Left lung (tissue), 4 donors: ENCODE measurements at regions not wholly inside any gene's neighbourhood (a gene's known extent, or its start where the extent isn't known, plus 50 kb on each side); places are given as distances from the start of the nearest gene placed in this dataset.

ENCODE experiments used
- ATAC-seq: fragments of 200-7000 bp; cut with Tn5 transposase; one replicate; pipeline ENCODE4 v1.9.1; 2020; ENCODE audit warnings: moderate library complexity
- DNase-seq, 4 donors: peaks; one replicate each; pipeline ENCODE4 v3.0.0-alpha.2; 2013 to 2020
- H3K27ac ChIP-seq, 2 donors: fragments of 200-600 bp; sonication (generic) in 1 of 2; one replicate each; pipeline versions ENCODE4 v1.5.0 to v1.8.0; 2020 to 2021
- H3K27me3 ChIP-seq, 2 donors: fragments of 200-600 bp; sonication (generic) in 1 of 2; one replicate each; pipeline versions ENCODE4 v1.5.0 to v1.8.0; 2020 to 2021
- H3K36me3 ChIP-seq, 2 donors: fragments of 200-600 bp; sonication (generic) in 1 of 2; one replicate each; pipeline versions ENCODE4 v1.5.0 to v1.8.0; 2020 to 2021
- H3K4me1 ChIP-seq, 2 donors: fragments of 200-600 bp; one replicate each; pipeline ENCODE4 v1.8.0; 2021
- H3K4me3 ChIP-seq, 2 donors: fragments of 200-600 bp; sonication (generic) in 1 of 2; one replicate each; pipeline versions ENCODE4 v1.5.0 to v1.8.0; 2020 to 2021; ENCODE audit warnings: mild to moderate bottlenecking in 1 of 2
- H3K9me3 ChIP-seq, 2 donors: fragments of 200-600 bp; sonication (generic) in 1 of 2; one replicate each; pipeline versions ENCODE4 v1.5.0 to v1.8.0; 2020 to 2021
- intact Hi-C, 2 donors: fragments of 100-400 bp; cut with DNase I; formaldehyde crosslinking; loops; one replicate each; pipeline versions ENCODE4 v1.11.2 to v1.14.2; 2022
- TF ChIP-seq, protein P1 (sequence below), 2 donors: fragments of 200-600 bp; sonication (generic) in 1 of 2; IDR thresholded peaks; one replicate each; pipeline versions ENCODE4 v1.5.0 to v1.8.0; 2021; ENCODE audit warnings: antibody characterized with exemption in 2 of 2
- donor health status: DM: no; HTN: yes; CAD: no.
- donor health status: DM: no; HTN: no; CAD: no.

DNA sequence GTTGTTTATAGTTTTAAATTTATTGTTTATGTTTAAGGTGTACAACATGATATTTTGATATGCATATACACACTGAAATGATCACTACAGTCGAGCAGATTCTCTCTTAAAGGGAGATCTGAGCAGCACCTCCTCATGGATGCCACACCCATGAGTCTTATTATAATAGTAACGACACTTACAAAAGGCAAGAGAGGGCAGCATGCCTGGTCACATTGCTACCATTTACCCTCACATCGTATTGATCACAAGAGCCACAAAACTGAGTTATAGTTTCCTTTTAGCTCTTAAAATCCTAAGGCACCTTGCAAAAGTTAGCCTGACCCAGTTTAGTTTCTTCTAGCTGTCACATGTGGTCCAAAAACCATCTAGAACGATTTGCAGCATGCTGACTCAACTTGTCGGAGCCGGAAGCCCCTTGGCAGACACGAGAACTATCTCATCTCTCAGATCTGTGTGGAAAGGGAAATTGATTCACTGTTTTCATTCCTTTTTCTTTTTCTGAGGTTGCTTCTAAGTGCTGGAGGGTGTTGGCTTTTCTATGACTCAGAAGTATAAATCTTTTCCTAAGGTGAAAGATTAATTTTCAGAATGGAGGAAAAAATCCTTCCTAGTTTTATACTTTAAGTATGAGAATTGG, 85.3 kb downstream of the CDC42EP3 start:
- Histone ChIP-seq H3K27ac (peak overlapping the region; percentile 40 to 50), H3K27me3 (no peaks in the 10 kb centered on the region), H3K4me3 (no peak overlapping the region), H3K36me3 (no peaks in the 10 kb centered on the region), H3K4me1 (peaks cover 13 to 52% of the 10 kb centered on the region in 2 donors), H3K9me3 (no peaks in the 10 kb centered on the region)
- ATAC-seq (peak; percentile 20), DNase-seq (peak in 2 of 4 donors; percentile 39 to 52)
- TF ChIP-seq, protein P1, sequence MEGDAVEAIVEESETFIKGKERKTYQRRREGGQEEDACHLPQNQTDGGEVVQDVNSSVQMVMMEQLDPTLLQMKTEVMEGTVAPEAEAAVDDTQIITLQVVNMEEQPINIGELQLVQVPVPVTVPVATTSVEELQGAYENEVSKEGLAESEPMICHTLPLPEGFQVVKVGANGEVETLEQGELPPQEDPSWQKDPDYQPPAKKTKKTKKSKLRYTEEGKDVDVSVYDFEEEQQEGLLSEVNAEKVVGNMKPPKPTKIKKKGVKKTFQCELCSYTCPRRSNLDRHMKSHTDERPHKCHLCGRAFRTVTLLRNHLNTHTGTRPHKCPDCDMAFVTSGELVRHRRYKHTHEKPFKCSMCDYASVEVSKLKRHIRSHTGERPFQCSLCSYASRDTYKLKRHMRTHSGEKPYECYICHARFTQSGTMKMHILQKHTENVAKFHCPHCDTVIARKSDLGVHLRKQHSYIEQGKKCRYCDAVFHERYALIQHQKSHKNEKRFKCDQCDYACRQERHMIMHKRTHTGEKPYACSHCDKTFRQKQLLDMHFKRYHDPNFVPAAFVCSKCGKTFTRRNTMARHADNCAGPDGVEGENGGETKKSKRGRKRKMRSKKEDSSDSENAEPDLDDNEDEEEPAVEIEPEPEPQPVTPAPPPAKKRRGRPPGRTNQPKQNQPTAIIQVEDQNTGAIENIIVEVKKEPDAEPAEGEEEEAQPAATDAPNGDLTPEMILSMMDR (IDR thresholded peaks at IDR 0.05): no peak
- intact Hi-C loops: no loop called here

DNA sequence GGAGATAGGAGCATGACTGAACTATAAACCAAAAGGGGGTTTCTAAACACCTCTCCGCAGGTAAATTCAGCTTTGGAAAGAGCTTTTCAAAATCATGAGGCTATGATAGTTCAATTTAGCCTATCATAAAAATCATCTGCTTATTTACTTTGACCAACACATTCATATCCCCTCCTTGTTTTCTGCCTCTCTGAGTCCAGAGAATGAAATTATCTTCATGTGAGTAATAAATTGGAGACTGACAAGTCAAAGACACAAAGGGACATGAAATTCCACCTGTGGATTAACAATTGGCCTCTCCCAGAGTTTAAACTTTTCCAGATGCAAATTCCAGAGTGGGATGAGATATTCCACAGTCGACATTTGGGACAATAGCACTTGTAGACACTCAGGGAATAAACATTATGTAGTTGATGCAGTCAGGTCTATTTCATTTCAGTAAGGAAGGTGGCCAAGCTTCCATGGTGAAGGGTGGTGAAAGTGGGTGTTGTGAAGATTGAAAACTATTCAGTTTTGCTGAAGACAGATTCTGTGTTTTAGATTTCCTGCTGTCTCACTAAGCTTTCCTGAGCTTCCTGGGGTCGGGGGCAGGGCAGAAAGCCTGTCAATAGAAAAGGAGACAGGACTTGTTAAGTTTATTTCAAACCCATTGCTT, 84.7 kb downstream of the CDC42EP3 start:
- intact Hi-C loops: no loop called here
- Histone ChIP-seq H3K27ac (peak overlapping the region in 1 of 2 donors; percentile 50), H3K36me3 (no peaks in the 10 kb centered on the region), H3K27me3 (no peaks in the 10 kb centered on the region), H3K4me1 (peaks cover 13 to 52% of the 10 kb centered on the region in 2 donors), H3K9me3 (no peaks in the 10 kb centered on the region), H3K4me3 (no peak overlapping the region)
- DNase-seq (no peak), ATAC-seq (no peak)
- TF ChIP-seq, protein P1 (IDR thresholded peaks at IDR 0.05): no peak

DNA sequence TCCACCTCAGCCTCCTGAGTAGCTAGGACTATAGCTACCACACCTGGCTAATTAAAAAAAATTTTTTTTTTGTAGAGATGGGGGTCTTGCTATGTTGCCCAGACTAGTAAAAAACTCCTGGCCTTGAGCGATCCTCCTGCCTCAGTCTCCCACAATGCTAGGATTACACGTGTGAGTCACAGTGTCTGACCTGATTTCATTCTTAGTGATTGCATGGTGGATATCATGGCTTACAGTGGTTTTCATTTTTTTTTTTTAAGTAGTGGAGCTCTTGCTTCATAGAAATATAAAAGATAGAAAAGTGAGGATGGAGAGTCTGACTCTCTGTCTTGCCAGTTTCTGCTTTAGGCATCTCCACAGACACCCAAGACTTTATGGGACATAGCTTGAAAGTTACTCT, 83.6 kb downstream of the CDC42EP3 start:
- intact Hi-C loops: no loop called here
- H3K4me3 ChIP-seq: no peak overlapping the region
- H3K4me1 ChIP-seq: peaks cover 13 to 50% of the 10 kb centered on the region in 2 donors
- no peak overlapping the region for H3K27ac ChIP-seq
- TF ChIP-seq, protein P1 (IDR thresholded peaks at IDR 0.05): no peak
- ATAC-seq (no peak), DNase-seq (no peak)
- no peaks in the 10 kb centered on the region for H3K27me3 ChIP-seq
- H3K36me3 ChIP-seq: no peaks in the 10 kb centered on the region
- H3K9me3 ChIP-seq: no peaks in the 10 kb centered on the region

DNA sequence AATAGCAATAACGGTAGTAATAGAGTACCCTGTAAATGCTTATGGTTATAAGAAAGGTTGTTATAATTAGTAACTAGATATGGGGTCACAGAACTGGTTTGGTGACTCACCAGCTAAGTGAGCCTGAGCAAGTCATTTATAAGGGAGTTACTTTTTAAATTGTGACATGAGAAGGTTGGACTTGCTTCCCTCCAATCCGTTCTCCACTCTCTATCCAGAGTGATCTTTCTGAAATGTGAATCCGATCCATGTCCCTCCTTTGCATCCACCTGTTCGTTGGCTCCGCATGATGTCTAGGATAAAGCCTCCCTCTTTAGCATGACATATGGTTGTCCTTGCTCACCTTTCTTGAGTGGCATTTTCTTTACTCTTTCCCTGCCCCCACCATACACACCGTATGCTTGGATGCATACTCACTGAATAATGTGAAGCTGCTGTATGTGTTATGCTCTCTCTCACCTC, 83.1 kb downstream of the CDC42EP3 start:
- peaks cover 13 to 44% of the 10 kb centered on the region in 2 donors for H3K4me1 ChIP-seq
- TF ChIP-seq, protein P1 (IDR thresholded peaks at IDR 0.05): no peak
- intact Hi-C loops: no loop called here
- no peaks in the 10 kb centered on the region for H3K36me3 ChIP-seq
- H3K9me3 ChIP-seq: no peaks in the 10 kb centered on the region
- peak; percentile 39 for ATAC-seq
- H3K27me3 ChIP-seq: no peaks in the 10 kb centered on the region
- no peak overlapping the region for H3K27ac ChIP-seq
- no peak overlapping the region for H3K4me3 ChIP-seq
- no peak for DNase-seq

DNA sequence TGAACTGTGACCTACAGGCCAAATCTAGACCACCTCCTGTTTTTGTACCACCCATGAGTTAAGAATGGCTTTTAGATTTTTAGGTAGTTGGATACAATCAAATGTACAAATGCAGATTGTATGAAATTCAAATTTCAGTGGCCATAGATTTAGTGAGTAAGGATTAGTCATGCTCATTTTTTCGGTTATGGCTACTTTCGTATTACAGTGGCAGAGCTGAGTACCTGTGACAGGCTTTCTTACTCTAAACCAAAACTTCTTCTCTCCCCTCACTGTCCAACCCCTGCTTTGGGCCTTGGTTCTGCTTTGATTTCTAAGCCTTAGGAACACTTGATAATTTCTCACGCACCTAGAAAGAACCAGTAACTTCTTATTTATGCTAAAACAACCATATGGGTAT, 82.1 kb downstream of the CDC42EP3 start:
- ATAC-seq: no peak
- DNase-seq: no peak
- Histone ChIP-seq H3K27me3 (no peaks in the 10 kb centered on the region), H3K27ac (no peak overlapping the region), H3K4me1 (peaks cover 13 to 39% of the 10 kb centered on the region in 2 donors), H3K9me3 (peaks cover 0 to 2% of the 10 kb centered on the region in 2 donors), H3K36me3 (no peaks in the 10 kb centered on the region), H3K4me3 (no peak overlapping the region)
- intact Hi-C loops: no loop called here
- TF ChIP-seq, protein P1 (IDR thresholded peaks at IDR 0.05): no peak
